WI38 (cell line): ENCODE measurements at regions not wholly inside any gene's neighbourhood (a gene's known extent, or its start where the extent isn't known, plus 50 kb on each side); places are given as distances from the start of the nearest gene placed in this dataset.

Experiments used
- H3K4me3 ChIP-seq: 2 replicates; pipeline ENCODE4 v1.5.1; 2011; ENCODE audit warnings: low read depth, mild to moderate bottlenecking, control low read depth, low read length
- CTCF ChIP-seq: IDR thresholded peaks from 2 replicates; pipeline ENCODE4 v1.5.1; 2012; ENCODE audit warnings: low read depth, mild to moderate bottlenecking, control low read depth, low read length

- TF ChIP-seq CTCF, result no peak
- no peak overlapping the region for H3K4me3 ChIP-seq
These were observed 583.6 kb upstream of the PCDH10 start for GRCh38 chr4:132565542-132565941.

GRCh38 chr4:132572210-132572609, 576.9 kb upstream of the PCDH10 start:
- H3K4me3 ChIP-seq, result no peak overlapping the region
- no peak for TF ChIP-seq CTCF

- no peak for TF ChIP-seq CTCF
- no peak overlapping the region for H3K4me3 ChIP-seq
These were observed 561.5 kb upstream of the PCDH10 start for GRCh38 chr4:132587626-132588025.

DNA sequence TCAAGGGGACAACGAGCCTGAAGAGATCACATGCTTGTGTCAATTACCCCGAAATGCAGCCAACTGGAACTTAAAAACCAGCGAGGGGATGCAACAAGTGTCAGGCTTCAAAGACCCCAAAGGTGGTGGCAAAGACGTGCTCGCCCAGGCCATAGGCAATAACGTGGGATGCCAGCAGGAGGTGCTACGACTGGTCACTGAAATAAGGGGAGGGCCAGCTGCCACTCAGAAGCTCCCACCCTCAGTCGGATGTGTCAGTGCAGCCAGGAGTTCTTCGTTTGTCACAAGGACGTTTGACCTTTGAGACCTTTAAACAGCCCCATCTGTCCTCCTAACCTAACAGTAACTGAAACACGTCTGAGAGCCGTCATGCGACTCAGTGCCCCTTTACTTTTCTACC, 556.8 kb upstream of the PCDH10 start:
- H3K4me3 ChIP-seq, result no peak overlapping the region
- no peak for TF ChIP-seq CTCF

DNA sequence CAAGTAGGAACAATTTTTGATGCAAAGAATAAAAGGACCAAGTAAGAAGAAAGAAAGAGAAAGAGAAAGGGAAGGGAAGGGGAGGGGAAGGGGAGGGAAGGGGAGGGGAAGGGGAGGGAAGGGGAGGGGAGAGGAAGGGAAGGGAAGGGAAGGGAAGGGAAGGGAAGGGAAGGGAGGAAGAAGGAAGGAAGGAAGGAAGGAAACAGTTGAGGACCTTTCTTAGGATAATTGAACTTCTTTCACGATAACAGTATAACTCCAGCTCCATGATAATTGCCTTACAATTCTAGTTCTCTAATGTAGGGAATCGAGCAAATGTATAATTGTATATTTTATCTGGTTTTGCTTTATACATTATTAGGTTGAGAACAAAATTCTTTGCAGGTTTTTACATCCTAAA, 556.2 kb upstream of the PCDH10 start:
- H3K4me3 ChIP-seq, result no peak overlapping the region
- no peak for TF ChIP-seq CTCF

GRCh38 chr4:132593717-132594400, 555.2 kb upstream of the PCDH10 start:
- H3K4me3 ChIP-seq, result no peak overlapping the region
- no peak for TF ChIP-seq CTCF

GRCh38 chr4:132596186-132596585, 552.9 kb upstream of the PCDH10 start:
- no peak overlapping the region for H3K4me3 ChIP-seq

More at GRCh38 chr4:132596186-132596585, 552.9 kb upstream of the PCDH10 start:
- no peak for TF ChIP-seq CTCF
